ENCODE measurements at regions not wholly inside any gene's neighbourhood (a gene's known extent, or its start where the extent isn't known, plus 50 kb on each side); places are given as distances from the start of the nearest gene placed in this dataset.

DNA sequence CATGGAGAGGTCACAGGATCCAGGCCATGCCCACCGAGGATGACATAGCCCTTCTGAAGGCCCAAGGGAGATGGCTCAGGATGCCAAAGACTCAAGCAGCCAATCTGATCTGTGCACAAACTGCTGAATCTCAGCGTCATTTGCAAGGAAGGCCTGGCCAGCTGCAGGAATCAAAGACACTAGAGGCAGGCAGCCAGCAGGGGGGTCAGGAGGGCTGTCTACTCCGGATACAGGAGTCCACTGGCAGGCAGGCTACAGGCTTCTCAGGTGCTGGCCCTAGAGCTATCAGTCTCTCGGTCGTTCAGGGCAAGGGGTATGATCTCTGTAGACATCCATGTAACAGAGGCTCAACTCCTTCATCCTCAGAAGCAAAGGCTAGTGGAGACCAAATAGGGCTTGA, 1735.3 kb downstream of the TP53TG3F start:
- TF ChIP-seq, protein P1, sequence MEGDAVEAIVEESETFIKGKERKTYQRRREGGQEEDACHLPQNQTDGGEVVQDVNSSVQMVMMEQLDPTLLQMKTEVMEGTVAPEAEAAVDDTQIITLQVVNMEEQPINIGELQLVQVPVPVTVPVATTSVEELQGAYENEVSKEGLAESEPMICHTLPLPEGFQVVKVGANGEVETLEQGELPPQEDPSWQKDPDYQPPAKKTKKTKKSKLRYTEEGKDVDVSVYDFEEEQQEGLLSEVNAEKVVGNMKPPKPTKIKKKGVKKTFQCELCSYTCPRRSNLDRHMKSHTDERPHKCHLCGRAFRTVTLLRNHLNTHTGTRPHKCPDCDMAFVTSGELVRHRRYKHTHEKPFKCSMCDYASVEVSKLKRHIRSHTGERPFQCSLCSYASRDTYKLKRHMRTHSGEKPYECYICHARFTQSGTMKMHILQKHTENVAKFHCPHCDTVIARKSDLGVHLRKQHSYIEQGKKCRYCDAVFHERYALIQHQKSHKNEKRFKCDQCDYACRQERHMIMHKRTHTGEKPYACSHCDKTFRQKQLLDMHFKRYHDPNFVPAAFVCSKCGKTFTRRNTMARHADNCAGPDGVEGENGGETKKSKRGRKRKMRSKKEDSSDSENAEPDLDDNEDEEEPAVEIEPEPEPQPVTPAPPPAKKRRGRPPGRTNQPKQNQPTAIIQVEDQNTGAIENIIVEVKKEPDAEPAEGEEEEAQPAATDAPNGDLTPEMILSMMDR (IDR thresholded peaks at IDR 0.05; ENCODE audit: insufficient read depth, low read length) = no peak
- no peak for TF ChIP-seq POLR2AphosphoS5 (IDR thresholded peaks at IDR 0.05; ENCODE audit: low read depth)
- no peak for TF ChIP-seq SPI1 (IDR thresholded peaks at IDR 0.05; ENCODE audit: borderline replicate concordance, low read depth)
